IMR-90 (cell line): ENCODE measurements at regions not wholly inside any gene's neighbourhood (a gene's known extent, or its start where the extent isn't known, plus 50 kb on each side); places are given as distances from the start of the nearest gene placed in this dataset.

Experiments
- ATAC-seq: fragments of 200-7000 bp; cut with Tn5 transposase; 2 replicates; pipeline ENCODE4 v1.9.1; 2020; ENCODE audit warnings: low read depth, mild to moderate bottlenecking, moderate library complexity
- BruUV-seq: library from RNA; stranded (reverse); fragments of 400-500 nt; replicated peaks from 2 replicates; lab custom pipeline; 2021; lab: Mats Ljungman, UMichigan
- CTCF ChIA-PET: fragments of 300-600 bp; formaldehyde crosslinking; extraction: SDS; loops from one replicate; lab custom pipeline; 2021; ENCODE audit warnings: antibody characterized with exemption; lab: Yijun Ruan, JAX
- POLR2A ChIA-PET: fragments of 300-600 bp; sonication (Branson Sonifier 250); formaldehyde crosslinking; loops from one replicate; lab custom pipeline; 2022; ENCODE audit warnings: antibody characterized with exemption; ENCODE audit not compliant: unreplicated experiment; lab: Charles Lee
- DNase-seq: peaks from one replicate; pipeline ENCODE4 v3.0.0; 2013
- H2AFZ ChIP-seq: replicated peaks from 2 replicates; pipeline ENCODE3; 2013; ENCODE audit warnings: low read length, mild to moderate bottlenecking; ENCODE audit not compliant: poor library complexity
- H2AK5ac ChIP-seq: 2 replicates; pipeline ENCODE4 v1.6.1; 2013; ENCODE audit warnings: low read depth, low read length, inconsistent platforms
- H2AK9ac ChIP-seq: replicated peaks from 2 replicates; pipeline ENCODE3; 2013; ENCODE audit warnings: mild to moderate bottlenecking, low read depth, low read length, moderate library complexity; ENCODE audit not compliant: poor library complexity
- H2BK120ac ChIP-seq: 2 replicates; pipeline ENCODE4 v1.6.1; 2013; ENCODE audit warnings: low read depth, low read length, inconsistent platforms
- H2BK15ac ChIP-seq: 3 replicates; pipeline ENCODE4 v1.6.1; 2013; ENCODE audit warnings: low read depth, low read length, inconsistent platforms
- H2BK20ac ChIP-seq: 2 replicates; pipeline ENCODE4 v1.6.1; 2013; ENCODE audit warnings: low read depth, mild to moderate bottlenecking, inconsistent platforms, low read length, moderate library complexity
- H2BK5ac ChIP-seq: 2 replicates; pipeline ENCODE4 v1.6.1; 2013; ENCODE audit warnings: mild to moderate bottlenecking, low read depth, low read length, inconsistent platforms; ENCODE audit not compliant: poor library complexity, severe bottlenecking
- H3K14ac ChIP-seq: replicated peaks from 2 replicates; pipeline ENCODE4 v1.6.1; 2013; ENCODE audit warnings: low read depth, low read length, inconsistent platforms
- H3K18ac ChIP-seq: 2 replicates; pipeline ENCODE4 v1.6.1; 2013; ENCODE audit warnings: low read depth, low read length, control low read depth
- H3K23ac ChIP-seq: 2 replicates; pipeline ENCODE4 v1.6.1; 2013; ENCODE audit warnings: low read depth, low read length, inconsistent platforms
- H3K27ac ChIP-seq: 2 replicates; pipeline ENCODE4 v1.5.1; 2013; ENCODE audit warnings: mild to moderate bottlenecking, control low read depth, low read length; ENCODE audit not compliant: insufficient read depth
- H3K27me3 ChIP-seq: 2 replicates; pipeline ENCODE4 v1.6.1; 2013; ENCODE audit warnings: low read length; ENCODE audit not compliant: control insufficient read depth, insufficient read depth
- H3K36me3 ChIP-seq: 2 replicates; pipeline ENCODE4 v1.6.1; 2013; ENCODE audit warnings: low read length, mixed read lengths; ENCODE audit not compliant: control insufficient read depth, insufficient read depth
- H3K4ac ChIP-seq: 2 replicates; pipeline ENCODE4 v1.6.1; 2013; ENCODE audit warnings: low read depth, low read length, inconsistent platforms
- H3K4me1 ChIP-seq: 2 replicates; pipeline ENCODE4 v1.6.1; 2013; ENCODE audit warnings: low read length, mixed read lengths; ENCODE audit not compliant: control insufficient read depth, insufficient read depth
- H3K4me2 ChIP-seq: 2 replicates; pipeline ENCODE4 v1.6.1; 2013; ENCODE audit warnings: low read depth, mild to moderate bottlenecking, control low read depth, low read length, moderate library complexity
- H3K4me3 ChIP-seq: 2 replicates; pipeline ENCODE4 v1.5.1; 2013; ENCODE audit warnings: low read depth, mild to moderate bottlenecking, control low read depth, low read length, moderate library complexity; ENCODE audit not compliant: insufficient read depth
- H3K56ac ChIP-seq: 2 replicates; pipeline ENCODE4 v1.6.1; 2013; ENCODE audit warnings: low read length, inconsistent platforms; ENCODE audit not compliant: insufficient read depth; ENCODE audit errors: extremely low read depth
- H3K79me1 ChIP-seq, 2 experiments: 2 replicates each; pipeline ENCODE4 v1.6.1; 2013; ENCODE audit warnings: low read length in 2 of 2, inconsistent platforms in 1 of 2, low read depth in 1 of 2
- H3K9ac ChIP-seq: 2 replicates; pipeline ENCODE4 v1.6.1; 2013; ENCODE audit warnings: low read depth, low read length, control low read depth
- H3K9me1 ChIP-seq: 2 replicates; pipeline ENCODE4 v1.6.1; 2013; ENCODE audit warnings: low read length, inconsistent platforms; ENCODE audit not compliant: insufficient read depth
- H3K9me3 ChIP-seq: 2 replicates; pipeline ENCODE4 v1.6.1; 2013; ENCODE audit warnings: low read length; ENCODE audit not compliant: control insufficient read depth, insufficient read depth
- H4K20me1 ChIP-seq: 2 replicates; pipeline ENCODE4 v1.6.1; 2013; ENCODE audit warnings: low read length, inconsistent platforms; ENCODE audit not compliant: insufficient read depth
- H4K5ac ChIP-seq: 2 replicates; pipeline ENCODE4 v1.6.1; 2013; ENCODE audit warnings: mild to moderate bottlenecking, low read depth, low read length, control low read depth
- H4K8ac ChIP-seq, 2 experiments: 2 replicates each; pipeline ENCODE4 v1.6.1; 2013; ENCODE audit warnings: low read depth in 2 of 2, low read length in 2 of 2, control low read depth in 1 of 2, inconsistent platforms in 1 of 2
- H4K91ac ChIP-seq: 2 replicates; pipeline ENCODE4 v1.6.1; 2013; ENCODE audit warnings: low read depth, low read length, inconsistent platforms; ENCODE audit not compliant: insufficient read depth
- CHD1 ChIP-seq: IDR thresholded peaks from 2 replicates; pipeline ENCODE4 v1.6.1; 2012; ENCODE audit warnings: low read depth, low read length, improper control_type of control experiment
- FOS ChIP-seq: fragments of 150-350 bp; IDR thresholded peaks from 2 replicates; pipeline ENCODE4 v1.6.1; 2016; ENCODE audit warnings: low read depth, low read length
- MAZ ChIP-seq: IDR thresholded peaks from 2 replicates; pipeline ENCODE4 v1.6.1; 2012; ENCODE audit warnings: low read depth, mild to moderate bottlenecking, low read length, improper control_type of control experiment, moderate library complexity, borderline replicate concordance
- NFE2L2 ChIP-seq: fragments of 150-350 bp; IDR thresholded peaks from 2 replicates; pipeline ENCODE4 v1.6.1; 2016; ENCODE audit warnings: low read depth, mild to moderate bottlenecking, low read length
- POLR2A ChIP-seq: IDR thresholded peaks from 2 replicates; pipeline ENCODE4 v1.6.1; 2012; ENCODE audit warnings: mild to moderate bottlenecking, low read depth, low read length
- RFX5 ChIP-seq: IDR thresholded peaks from 2 replicates; pipeline ENCODE4 v1.8.0; 2012; ENCODE audit warnings: low read depth, mild to moderate bottlenecking, low read length, moderate library complexity
- SMC3 ChIP-seq: fragments of 150-350 bp; IDR thresholded peaks from 2 replicates; pipeline ENCODE4 v1.6.1; 2016; ENCODE audit warnings: low read depth, mild to moderate bottlenecking, antibody characterized with exemption, low read length, moderate library complexity
- WGBS, 2 experiments: methylation state at CpG; one replicate each; pipeline versions ENCODE4 v1.1.5 to v1.1.7; 2013; ENCODE audit warnings: missing lambda C conversion rate in 2 of 2; ENCODE audit not compliant: insufficient read length in 1 of 2; ENCODE audit errors: extremely low coverage in 2 of 2; 5-methylcytosine and 5-hydroxymethylcytosine counted together
- dilution Hi-C: fragments of 300-500 bp; cut with HindIII; formaldehyde crosslinking; loops from one replicate; pipeline ENCODE4 v1.14.3; 2018; ENCODE audit warnings: low sequenced_read_pairs; ENCODE audit not compliant: unreplicated experiment
- in situ Hi-C: fragments of 300-500 bp; cut with MboI; formaldehyde crosslinking; loops from 3 replicates; pipeline ENCODE4 v1.14.3; 2019; ENCODE audit warnings: low sequenced_read_pairs, inconsistent platforms, mixed read lengths
- intact Hi-C: fragments of 100-400 bp; cut with micrococcal nuclease; formaldehyde crosslinking; loops from 2 replicates; pipeline ENCODE4 v1.10.0; 2022
- TF ChIP-seq, protein P1 (sequence below): fragments of 150-350 bp; IDR thresholded peaks from 2 replicates; pipeline ENCODE4 v1.6.1; 2016; ENCODE audit warnings: low read depth, mild to moderate bottlenecking, low read length, moderate library complexity, borderline replicate concordance

GRCh38 chr18:31245820-31246219 lies 72.1 kb upstream of the DSG1 start:
- no peak overlapping the region for H3K4me2 ChIP-seq
- H3K4me3 ChIP-seq = no peak overlapping the region
- no peak overlapping the region for H2BK20ac ChIP-seq
- H4K5ac ChIP-seq = no peak overlapping the region
- no peak overlapping the region for H3K14ac ChIP-seq
- no peaks in the 10 kb centered on the region for H3K36me3 ChIP-seq
- H3K18ac ChIP-seq = no peak overlapping the region
- H4K8ac ChIP-seq = no peak overlapping the region
- no TSS peak for BruUV-seq
- no peak overlapping the region for H2AK9ac ChIP-seq
- H3K23ac ChIP-seq = no peak overlapping the region
- ChIA-PET CTCF (no interaction called here), POLR2A (no interaction called here)
- H2AFZ ChIP-seq = no peak overlapping the region
- no peaks in the 10 kb centered on the region for H3K27me3 ChIP-seq
- no peak for ATAC-seq
- no peak overlapping the region for H3K4ac ChIP-seq
- no peak overlapping the region for H2BK15ac ChIP-seq
- no peak overlapping the region for H2AK5ac ChIP-seq
- H2BK5ac ChIP-seq = no peak overlapping the region
- no peak for TF ChIP-seq MAZ
- TF ChIP-seq POLR2A = no peak
- TF ChIP-seq NFE2L2 = no peak
- TF ChIP-seq RFX5 = no peak
- no peak for TF ChIP-seq CHD1
- TF ChIP-seq, protein P1, sequence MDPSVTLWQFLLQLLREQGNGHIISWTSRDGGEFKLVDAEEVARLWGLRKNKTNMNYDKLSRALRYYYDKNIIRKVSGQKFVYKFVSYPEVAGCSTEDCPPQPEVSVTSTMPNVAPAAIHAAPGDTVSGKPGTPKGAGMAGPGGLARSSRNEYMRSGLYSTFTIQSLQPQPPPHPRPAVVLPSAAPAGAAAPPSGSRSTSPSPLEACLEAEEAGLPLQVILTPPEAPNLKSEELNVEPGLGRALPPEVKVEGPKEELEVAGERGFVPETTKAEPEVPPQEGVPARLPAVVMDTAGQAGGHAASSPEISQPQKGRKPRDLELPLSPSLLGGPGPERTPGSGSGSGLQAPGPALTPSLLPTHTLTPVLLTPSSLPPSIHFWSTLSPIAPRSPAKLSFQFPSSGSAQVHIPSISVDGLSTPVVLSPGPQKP = no peak
- no peak for TF ChIP-seq SMC3
- TF ChIP-seq FOS = no peak
- no peak overlapping the region for H3K27ac ChIP-seq
- no peak overlapping the region for H3K56ac ChIP-seq
- H3K79me1 ChIP-seq = no peaks in the 10 kb centered on the region
- no peaks in the 10 kb centered on the region for H3K9me1 ChIP-seq
- dilution Hi-C loops = no loop called here
- no peaks in the 10 kb centered on the region for H3K9me3 ChIP-seq
- intact Hi-C loops = no loop called here
- no peak overlapping the region for H2BK120ac ChIP-seq
- no peak overlapping the region for H3K9ac ChIP-seq
- DNase-seq = no peak
- H4K20me1 ChIP-seq = no peaks in the 10 kb centered on the region
- WGBS, 2 experiments = 40% methylated on average over 1 of the region's 3 CpGs; no CpG with 5 or more reads in 1 of the 2 experiments
- no peaks in the 10 kb centered on the region for H3K4me1 ChIP-seq
- in situ Hi-C loops = no loop called here
- no peak overlapping the region for H4K91ac ChIP-seq
